ENCODE measurements at regions not wholly inside any gene's neighbourhood (a gene's known extent, or its start where the extent isn't known, plus 50 kb on each side); places are given as distances from the start of the nearest gene placed in this dataset.

DNA sequence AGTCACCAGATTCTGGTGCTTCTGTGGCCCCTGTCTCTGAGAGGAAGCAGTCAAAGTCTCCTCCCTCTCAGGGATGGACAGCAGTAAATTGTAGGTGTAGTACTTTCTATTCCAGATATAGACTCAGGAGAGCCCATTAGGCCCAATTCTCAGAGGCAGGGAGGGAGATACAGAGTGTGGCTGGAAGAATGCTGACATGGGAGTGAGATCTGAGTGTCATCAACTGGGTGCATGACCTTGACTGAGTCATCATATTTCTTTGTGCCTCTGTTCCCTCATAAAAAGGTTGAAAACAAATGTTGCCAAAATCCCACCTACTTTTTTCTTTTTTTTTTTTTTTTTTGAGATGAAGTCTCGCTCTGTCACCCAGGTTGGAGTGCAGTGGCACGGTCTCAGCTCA, 506.1 kb downstream of the BCL11A start:
- no peak for DNase-seq

DNA sequence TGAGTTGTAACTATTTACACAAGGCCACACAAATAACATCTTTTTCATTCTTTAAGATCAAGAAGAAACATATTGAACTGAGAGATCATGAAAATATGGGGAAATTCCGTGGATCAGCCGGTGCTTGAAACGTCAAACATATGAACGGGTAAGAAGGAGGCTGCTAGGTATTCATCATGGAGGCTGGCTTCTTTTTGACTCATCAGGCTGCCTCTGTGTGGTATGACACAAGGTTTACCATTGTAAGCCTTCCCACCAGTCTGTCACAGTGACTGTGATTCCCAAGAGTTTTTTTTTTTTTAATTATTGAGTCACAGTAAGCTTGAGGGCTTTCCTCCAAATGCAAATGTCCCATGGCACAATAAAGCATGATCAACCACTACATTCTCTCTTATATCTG, 506.9 kb downstream of the BCL11A start:
- no peak for DNase-seq

DNA sequence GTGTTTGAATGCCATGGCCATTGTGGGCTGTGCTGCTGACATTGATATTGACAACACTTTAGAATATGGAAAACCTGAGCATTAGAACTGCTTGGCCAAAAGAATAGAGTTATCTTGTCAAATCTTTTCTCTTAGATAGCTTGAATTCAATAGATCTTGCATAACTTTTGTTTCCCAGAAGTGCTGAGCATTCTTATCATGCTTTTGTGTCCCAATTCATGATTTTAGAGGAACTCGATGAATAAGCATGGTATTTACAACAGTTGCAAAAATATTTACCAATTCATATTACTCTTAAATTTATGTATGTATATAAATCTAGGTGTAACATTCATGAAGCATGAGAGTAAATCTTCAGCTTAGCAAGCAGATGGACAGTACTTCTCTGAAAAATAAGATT, 508.0 kb downstream of the BCL11A start:
- no peak for DNase-seq

DNA sequence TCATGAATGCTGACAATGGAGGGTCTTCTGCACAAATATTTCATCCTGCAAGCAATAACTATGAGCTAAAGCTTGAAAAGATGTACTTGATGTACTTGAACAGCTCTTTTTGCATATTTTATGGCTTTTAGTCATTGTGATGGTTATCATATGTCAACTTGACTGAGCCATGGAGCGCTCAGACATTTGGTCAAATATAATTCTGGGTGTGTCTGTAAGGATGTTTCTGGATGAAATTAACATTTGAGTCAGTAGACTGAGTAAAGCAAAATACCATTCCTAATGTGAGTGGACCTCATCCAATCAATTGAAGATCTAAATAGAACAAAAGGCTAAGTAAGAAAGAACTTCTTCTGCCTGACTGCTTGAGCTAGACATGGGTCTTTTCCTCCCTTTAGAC, 509.0 kb downstream of the BCL11A start:
- DNase-seq: no peak

DNA sequence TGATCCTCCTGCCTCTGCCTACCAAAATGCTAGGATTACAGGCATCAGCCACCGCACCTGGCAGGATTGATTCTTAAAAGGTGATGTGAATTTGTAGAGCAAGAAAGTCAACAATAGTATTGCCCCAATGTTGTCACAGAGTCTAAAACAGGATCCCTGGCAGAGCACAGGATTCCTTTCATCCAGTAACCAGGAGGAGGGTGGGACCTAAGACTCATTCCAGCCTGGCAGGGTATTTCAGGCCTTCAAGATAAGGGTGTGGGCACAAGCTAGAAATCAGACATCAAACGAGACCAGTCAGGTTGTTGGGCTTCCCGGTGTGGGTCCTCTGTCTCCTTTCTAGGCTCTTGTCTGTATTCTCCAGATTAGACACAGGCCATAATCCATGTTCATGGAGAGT, 511.4 kb downstream of the BCL11A start:
- DNase-seq: no peak

DNA sequence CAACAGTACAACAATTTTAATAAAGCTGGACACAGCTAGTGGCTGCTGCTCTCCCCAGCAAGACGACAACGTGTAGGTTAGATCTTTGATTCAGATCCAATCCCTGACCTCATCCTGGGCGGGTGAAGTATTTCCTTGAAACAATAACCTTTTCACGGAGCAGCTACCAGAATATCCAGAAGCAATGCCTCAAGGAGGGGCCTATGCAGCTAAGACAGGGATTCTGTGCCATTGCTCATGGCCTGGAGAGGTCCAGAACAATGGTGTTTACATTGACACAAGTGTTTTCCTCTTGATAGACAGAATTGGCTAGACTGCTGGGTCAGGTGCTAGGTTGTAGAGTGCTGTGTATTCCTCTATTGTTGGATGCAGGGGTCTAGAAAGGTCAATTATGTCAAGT, 520.1 kb downstream of the BCL11A start:
- DNase-seq: no peak

DNA sequence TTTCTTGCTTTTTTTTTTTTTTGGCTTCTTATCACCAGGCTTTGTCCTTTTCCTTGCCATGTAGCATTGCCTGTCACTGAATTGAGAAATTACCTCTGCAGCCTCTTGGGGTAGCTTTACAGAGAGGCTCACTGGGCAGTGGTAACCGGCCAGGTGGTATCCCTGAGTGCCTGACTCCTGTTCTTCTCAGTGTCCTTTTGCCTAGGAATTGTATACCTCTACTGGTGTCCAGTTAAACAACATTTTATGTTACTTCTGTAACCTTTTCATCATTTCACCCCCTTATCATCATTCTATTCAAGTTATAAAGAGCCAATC, 523.9 kb downstream of the BCL11A start:
- no peak for DNase-seq

DNA sequence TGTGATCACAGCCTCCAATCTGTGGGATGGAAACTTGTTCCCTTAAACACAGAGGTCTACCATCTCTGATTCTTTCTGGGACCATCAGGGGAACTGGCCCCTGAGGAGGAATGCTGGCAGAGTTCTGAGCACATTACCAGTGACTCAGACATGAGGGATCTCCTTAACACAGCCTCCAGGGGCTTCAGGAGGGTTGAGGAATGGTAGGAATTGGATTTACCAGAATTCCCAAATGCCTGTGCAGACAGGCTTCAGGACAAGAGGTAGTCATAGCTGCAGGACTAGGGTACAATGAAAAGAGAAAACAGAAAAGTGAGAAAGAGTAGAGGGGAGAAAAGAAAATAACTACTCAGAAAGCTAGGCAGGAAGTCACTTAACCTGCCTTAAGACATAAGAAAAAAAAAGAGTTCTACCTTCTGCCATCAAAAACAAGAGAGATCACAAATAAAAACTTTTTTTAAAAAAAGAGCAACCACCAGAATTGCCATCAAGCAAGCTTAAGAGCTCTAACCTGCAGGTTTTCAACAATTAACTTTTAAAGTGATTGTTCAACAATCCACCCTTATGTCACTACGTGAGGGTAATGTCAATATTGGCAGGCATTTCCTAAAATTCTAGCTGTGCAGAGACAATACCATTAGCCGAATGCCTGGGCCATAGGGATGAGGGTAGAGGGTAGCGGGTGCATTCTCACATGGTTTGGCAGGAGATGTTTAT, 524.4 kb downstream of the BCL11A start:
- DNase-seq: no peak

DNA sequence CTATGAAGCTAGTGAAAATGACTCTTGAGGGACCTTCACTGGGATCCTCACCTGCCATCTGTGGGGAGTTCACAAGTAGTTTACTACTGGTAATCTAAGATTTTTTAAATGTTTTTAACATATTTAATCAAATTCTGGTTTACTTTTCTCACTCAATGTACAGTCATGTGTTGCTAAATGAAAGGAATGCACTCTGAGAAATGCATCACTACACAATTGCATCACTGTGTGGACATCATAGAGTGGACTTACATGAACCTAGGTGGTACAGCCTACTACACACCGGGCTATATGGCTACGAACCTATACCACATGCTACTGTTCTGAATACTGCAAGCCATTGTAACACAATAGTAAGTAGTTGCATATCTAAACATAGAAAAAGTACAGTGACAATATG, 528.0 kb downstream of the BCL11A start:
- DNase-seq: no peak

DNA sequence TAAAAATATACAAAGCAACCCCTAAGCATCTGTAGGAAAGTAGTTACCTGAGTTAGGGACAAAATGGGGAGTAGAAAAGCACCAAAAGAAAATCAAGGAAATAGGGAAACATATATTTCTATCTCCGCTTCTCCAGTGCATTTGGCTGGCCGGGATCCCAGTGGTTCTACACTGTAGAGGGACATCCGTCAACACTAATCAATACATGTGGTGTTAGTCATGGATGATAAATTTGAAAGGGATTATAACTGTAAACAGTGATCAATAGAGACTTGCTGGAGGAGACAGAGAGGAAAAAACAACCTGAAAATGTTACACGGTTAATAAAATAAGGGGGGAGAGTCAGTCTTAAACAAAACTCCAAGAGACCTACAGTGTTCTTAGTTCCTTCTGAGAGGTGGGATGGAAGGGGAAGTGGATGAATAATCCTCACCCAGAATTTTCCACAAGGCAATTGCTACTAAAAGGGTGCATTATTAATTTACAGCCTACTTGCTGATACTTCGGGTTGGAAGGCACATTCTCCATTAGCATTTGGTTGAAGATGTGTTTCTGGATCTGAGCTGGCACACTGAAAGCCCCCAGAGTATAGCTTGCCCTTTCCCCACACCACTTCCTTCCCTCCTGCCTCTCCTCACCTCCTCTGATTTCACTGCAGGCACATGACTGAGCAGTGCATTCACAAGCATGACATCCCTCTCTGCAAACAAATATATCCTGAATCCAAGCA, 530.0 kb downstream of the BCL11A start:
- no peak for DNase-seq

DNA sequence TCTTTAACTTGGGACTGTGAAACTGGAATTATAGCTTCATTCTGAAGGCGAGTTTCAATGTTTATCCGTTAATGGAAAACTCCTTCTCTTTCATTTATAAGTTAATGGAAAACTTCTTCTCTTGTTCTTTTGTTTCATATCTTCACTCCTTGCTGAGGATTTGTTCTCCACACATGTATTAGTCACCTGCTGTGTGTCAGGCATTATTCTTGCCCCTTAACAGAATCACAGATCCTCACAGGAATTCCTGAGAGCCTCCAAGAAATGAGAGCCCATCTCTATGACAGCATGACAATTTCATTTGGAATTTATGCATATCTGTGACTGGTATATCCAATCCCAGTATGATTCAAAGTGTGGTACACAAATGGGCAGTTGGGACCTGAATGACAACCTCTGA, 545.8 kb downstream of the BCL11A start:
- no peak for DNase-seq

DNA sequence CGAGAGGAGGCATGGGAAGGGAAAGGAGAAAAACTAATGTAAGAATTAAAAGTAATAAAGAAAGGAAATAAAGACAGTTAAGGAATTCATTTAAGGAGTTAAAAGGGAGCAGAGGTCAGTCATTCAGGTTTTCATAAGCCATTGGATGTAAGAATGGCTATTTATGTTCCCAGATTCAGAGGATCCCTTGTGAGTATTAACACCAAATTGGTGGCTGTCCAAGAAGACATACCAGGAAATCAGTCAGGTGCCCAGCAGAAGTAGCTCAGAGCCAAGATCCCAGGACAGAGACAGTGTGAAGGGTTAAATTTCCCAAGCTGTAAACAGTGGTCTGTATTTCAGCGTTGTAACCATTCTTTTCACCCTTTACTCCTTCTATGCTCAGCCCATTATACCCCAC, 550.4 kb downstream of the BCL11A start:
- DNase-seq: no peak

DNA sequence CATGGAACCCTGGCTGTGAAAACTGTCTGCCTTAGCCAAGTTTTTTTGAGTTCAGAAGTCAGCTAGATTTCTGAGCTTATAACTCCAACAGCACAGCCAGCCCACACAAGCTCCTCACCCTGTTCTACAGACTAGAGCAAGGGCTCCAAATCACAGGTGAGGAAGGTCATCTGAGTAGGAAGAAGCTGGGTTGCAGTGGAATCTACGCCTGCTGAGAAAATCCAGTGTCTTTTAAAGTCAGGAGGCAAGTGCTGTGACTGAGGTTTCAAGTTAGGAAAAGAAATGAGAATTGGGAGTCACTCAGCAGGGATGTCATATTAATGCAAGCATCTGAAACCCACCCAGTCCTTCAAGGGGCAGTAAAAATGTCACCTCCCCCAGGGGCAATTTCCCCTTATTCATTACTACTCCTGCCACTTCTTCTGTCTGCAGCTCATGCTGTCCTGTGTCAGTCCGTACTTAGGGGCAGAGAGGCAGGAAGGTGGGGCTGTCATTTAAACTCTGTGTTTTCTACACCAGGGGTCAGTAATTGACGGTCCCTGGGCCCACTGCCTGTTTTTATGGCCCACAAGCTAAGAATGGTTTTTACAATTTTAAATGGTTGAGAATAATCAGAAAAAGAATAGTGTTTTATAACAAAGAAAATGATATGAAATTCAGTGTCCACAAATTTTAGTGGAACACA, 551.1 kb downstream of the BCL11A start:
- no peak for DNase-seq

DNA sequence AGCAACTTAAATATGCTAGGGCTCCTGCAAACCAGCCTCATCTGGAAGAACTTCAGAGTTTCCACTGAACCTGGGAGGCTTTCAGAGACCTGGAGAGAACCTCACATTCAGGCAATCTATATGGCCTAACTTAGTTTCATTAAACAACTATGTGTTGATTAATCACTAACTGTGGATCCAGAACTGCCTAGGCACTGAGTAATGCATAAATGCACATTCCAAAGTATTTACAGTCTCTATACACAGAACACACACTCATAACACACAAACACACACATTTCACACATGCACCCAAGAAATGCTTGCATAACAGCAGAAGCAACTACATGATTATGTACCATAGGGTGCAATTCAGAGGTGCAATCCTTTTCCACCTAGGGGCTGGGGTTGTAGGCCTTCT, 552.8 kb downstream of the BCL11A start:
- DNase-seq: no peak

DNA sequence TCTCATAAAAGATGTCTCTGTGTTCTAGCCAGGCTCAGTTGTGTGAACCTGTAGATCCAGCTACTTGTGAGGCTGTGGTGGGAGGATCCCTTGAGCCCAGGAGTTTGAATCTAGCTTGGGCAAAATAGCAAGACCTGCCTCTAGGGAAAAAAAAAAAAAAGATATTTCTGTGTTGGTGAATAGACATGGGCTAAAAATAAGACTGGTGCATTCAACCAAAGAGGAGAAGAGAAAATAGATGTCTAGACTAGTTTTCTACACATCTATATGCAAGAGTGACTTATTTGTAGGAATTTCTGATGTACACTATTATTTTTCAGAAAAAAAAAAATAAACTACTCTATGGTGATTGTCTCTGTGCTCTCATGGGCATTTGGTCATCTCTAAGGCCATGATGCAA, 555.1 kb downstream of the BCL11A start:
- DNase-seq: no peak

DNA sequence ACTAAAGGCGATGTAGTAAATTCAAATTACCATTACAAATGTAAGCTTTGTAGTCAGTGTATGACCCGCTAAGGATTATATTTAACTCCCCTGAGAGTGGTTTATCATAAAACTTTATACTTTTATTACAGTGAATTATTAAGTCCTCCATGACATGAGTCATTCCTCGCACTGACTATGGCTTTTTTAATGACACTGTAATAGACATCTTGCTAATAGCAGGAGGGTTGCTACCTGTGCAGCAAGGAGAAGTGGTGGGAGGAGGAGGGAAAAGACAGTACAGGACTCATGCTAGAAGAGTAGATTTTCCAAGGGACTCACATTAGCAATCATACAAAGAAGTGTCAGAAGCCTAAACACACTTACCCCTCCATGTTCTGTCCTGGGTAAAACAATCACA, 556.1 kb downstream of the BCL11A start:
- DNase-seq: no peak

DNA sequence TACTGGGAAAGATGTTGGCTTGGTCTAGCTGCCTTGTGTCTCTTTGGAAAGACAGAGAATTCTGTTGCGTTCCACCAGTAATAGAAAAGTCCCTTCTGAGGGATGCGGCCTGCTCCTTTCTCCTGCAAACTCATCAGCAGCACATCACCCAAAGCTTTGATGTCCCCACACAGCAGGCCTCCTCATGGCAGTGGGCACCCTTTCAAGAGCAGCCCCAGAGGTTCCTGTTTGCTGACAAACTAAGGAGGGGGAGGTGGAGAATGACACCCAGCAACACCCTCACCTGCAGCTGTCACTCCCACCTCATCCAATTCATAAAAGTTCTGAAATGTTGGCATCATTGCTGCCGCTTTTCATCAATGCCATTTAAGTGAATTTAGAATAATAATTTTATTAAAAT, 556.6 kb downstream of the BCL11A start:
- no peak for DNase-seq

DNA sequence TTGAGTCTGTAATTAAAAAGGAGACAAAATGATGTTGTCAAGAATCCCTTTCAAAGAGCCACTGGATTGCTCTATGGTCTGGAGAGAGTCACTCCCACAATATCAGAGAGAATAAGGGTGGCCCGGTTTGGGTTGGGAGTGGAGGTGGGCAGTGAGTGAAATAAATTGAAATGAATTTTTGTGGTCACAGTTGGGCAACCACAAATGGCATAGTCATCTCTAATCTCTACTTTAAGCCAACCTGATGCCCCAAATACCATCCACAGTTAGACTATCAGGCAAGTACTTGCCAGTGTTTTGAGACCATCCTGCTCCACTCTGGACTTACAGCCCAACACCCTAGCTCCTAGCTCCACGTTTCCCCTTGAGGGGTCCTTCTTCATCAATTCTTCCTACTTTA, 559.7 kb downstream of the BCL11A start:
- DNase-seq: no peak

DNA sequence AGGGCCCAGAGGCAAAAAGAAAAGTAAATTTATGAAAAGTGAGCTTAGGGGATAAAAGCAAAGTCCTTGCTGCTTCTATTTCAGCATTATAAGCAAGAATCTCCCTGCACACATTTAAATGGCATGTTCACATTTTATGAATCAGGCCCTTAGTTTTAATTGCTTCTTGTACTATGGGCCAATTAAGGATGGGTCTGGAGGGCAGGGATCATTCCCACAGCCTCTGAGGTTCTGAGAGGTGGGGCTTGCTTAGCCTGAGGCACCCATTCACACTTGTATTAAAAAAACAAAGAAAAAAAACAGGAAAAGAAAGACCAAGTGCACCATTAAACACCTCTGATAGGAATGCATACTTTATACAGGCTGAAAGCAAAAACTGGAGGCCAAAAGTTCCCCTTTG, 565.1 kb downstream of the BCL11A start:
- no peak for DNase-seq

DNA sequence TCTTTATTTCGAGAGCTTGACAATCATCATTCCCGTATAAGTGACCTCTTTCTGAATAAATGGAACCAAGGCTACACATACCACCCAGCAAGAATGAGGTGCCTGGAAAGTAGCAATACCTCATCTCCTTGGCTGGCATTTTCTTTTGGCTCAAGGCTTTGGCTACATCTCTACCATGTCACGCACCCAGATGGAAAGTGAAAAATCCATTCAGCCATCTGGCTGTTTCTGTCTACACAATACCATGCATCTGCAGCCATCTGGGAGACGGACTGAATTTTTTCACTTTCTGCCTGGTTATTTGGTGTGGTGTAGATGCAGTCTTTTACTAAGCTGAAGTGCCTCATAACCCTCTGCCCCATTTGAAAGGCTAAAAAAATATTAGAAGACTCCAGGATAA, 566.9 kb downstream of the BCL11A start:
- DNase-seq: no peak

DNA sequence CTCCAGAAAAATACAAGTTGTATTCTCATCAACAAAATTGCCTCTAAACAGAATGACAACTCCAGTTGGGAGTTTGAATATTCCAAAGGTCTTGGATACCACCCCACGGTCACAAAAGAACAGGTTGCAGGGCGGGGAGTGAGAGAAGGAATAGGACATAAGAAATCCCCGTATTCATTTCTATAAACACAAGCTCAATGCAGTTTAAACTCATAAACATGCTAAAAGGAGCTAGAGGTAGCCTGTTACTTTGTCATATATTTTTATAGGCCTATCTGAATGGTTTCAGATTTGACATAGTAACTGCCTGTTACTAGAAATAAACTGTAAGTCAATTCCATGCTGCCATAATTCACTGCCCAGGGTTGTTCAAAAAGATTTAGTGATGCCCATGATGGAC, 567.5 kb downstream of the BCL11A start:
- DNase-seq: no peak

DNA sequence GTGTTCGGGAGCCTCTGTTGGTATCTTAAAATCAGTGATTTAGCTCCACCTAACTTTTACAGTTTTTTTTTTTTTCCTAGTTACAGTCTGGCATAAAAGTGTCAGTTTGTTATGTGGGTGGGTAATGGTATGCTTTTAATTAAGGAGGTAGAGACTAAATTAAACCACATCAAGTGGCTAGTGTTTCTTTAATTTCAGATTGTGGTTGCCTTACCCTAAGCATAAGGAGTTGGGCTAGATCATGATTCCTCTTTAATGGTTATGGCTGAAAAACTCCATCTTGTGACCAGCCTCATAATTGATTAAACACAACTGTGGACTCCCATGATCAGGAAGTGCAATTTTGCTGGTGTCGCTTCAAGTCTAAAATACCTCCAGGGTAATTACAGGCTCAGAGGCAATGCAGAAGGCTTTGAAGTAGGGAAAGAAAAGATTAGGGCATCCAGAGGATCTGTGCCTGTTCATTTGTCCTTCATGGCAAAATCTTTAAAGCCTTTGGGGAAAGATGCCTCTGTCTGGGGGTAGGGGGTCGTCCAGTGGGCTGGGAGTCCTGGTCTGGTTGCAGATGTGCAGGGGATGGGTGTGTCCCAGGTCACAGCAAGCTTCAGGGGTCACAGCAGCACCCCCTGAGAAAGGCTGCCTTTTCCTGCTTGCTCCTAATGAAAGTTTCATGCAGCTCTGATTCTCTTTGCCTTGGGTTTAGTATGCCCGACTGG, 579.2 kb downstream of the BCL11A start:
- no peak for DNase-seq

DNA sequence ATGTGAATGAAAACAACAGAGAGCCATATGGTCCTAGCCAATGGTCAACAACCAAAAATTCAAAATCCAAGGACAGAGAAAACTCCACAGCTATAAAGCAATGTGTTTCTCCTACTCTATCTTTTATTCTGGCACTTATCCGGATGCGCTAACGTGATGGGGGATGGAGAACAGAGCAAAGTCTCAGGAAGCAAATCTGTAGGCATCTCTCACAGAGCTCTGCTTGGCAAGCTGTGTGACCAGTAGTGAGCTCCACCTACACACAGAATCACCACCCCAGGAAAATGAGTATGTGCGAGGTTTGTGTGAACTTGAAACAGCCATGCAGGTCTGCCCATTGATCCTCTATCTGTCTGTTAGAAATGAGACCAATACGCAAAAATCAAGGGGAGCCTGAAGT, 584.3 kb downstream of the BCL11A start:
- DNase-seq: peak; percentile 7

DNA sequence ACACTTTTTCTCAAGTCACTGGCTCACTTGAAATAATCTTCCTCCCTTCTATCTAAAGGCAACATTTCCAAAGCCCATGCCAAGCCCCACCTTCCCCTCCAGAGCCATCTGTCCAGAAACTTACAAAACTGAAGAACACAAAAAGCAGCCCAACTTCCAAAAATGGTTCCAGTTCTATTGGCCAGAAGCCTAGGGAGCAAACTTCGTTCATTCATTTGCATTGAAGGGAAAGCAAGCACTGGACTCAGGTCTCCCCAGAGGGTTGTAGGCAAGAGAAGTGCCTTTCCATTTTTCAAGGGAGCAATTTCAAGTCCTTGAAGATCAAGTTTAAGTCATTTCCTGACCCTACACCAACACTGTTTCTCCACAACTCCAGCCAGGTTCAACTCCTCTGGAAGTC, 585.0 kb downstream of the BCL11A start:
- peak; percentile 40 for DNase-seq

Measured in hindlimb muscle (tissue), 1 donor.